Esophagus squamous epithelium (tissue), 5 donors: ENCODE measurements at regions not wholly inside any gene's neighbourhood (a gene's known extent, or its start where the extent isn't known, plus 50 kb on each side); places are given as distances from the start of the nearest gene placed in this dataset.

Source experiments
- DNase-seq: peaks from one replicate; lab custom pipeline; 2025; lab: John Stamatoyannopoulos, UW
- H3K27ac ChIP-seq, 4 donors: fragments of 200-600 bp; sonication (generic); one replicate each; pipeline ENCODE4 v1.5.1; 2016 to 2019; ENCODE audit warnings: mild to moderate bottlenecking in 1 of 4
- H3K27me3 ChIP-seq, 4 donors: fragments of 200-600 bp; sonication (generic); 1 replicate in 3 of 4; 2 replicates in 1 of 4; pipeline versions ENCODE4 v1.5.1 to v1.6.0; 2017 to 2021; ENCODE audit warnings: antibody characterized with exemption in 1 of 4
- H3K36me3 ChIP-seq, 3 donors: fragments of 200-600 bp; sonication (generic); one replicate each; pipeline ENCODE4 v1.5.1; 2016 to 2019
- H3K4me1 ChIP-seq, 3 donors: fragments of 200-600 bp; sonication (generic); one replicate each; pipeline ENCODE4 v1.5.1; 2017 to 2019
- H3K4me3 ChIP-seq, 4 donors: fragments of 200-600 bp; sonication (generic); 1 replicate in 3 of 4; 2 replicates in 1 of 4; pipeline ENCODE4 v1.5.1; 2016 to 2019; ENCODE audit warnings: mild to moderate bottlenecking in 2 of 4, moderate library complexity in 1 of 4
- H3K9me3 ChIP-seq, 3 donors: fragments of 200-600 bp; sonication (generic); one replicate each; pipeline ENCODE4 v1.5.1; 2016 to 2019
- CTCF ChIP-seq, 6 experiments: fragments of 450-650 bp in 4 of 6; fragments of 200-600 bp in 2 of 6; sonication (generic) in 2 of 6; IDR thresholded peaks; one replicate each; pipeline ENCODE4 v1.5.1; 2016 to 2019; ENCODE audit warnings: antibody characterized with exemption in 6 of 6, mild to moderate bottlenecking in 4 of 6, moderate library complexity in 4 of 6
- POLR2A ChIP-seq, 4 donors: fragments of 450-650 bp; IDR thresholded peaks; one replicate each; pipeline ENCODE4 v1.6.1; 2017; ENCODE audit warnings: antibody characterized with exemption in 4 of 4, mild to moderate bottlenecking in 4 of 4, moderate library complexity in 3 of 4
- WGBS, 2 donors: methylation state at CpG; one replicate each; pipeline ENCODE4 v1.1.5; 2018; 5-methylcytosine and 5-hydroxymethylcytosine counted together
- intact Hi-C: fragments of 100-400 bp; cut with DNase I; formaldehyde crosslinking; loops from one replicate; pipeline ENCODE4 v1.15.0; 2022
- donor health status: DM: yes; HTN: yes; CAD: no.

- DNase-seq: no peak
- intact Hi-C loops: no loop called here
- 69 to 75% methylated on average over 1 of the region's 1 CpG for WGBS, 2 donors
- TF ChIP-seq POLR2A (IDR thresholded peaks at IDR 0.05) (no peak), CTCF (IDR thresholded peaks at IDR 0.05) (no peak)
- Histone ChIP-seq H3K4me3 (no peak overlapping the region), H3K27me3 (no peaks in the 10 kb centered on the region), H3K9me3 (no peaks in the 10 kb centered on the region), H3K36me3 (no peaks in the 10 kb centered on the region), H3K4me1 (no peaks in the 10 kb centered on the region), H3K27ac (no peak overlapping the region)
Measured at GRCh38 chr4:189510601-189511000, 430.1 kb upstream of the FRG1 start.

GRCh38 chr4:189511581-189511980 is 429.1 kb upstream of the FRG1 start:
- Histone ChIP-seq H3K27me3 (no peaks in the 10 kb centered on the region), H3K9me3 (no peaks in the 10 kb centered on the region), H3K36me3 (no peaks in the 10 kb centered on the region), H3K4me3 (no peak overlapping the region), H3K27ac (no peak overlapping the region), H3K4me1 (no peaks in the 10 kb centered on the region)
- DNase-seq: no peak
- 86 to 90% methylated on average over 9 to 10 of the region's 10 CpGs for WGBS, 2 donors
- TF ChIP-seq CTCF (IDR thresholded peaks at IDR 0.05) (no peak), POLR2A (IDR thresholded peaks at IDR 0.05) (no peak)
- intact Hi-C loops: no loop called here

GRCh38 chr4:189513421-189513820 is 427.3 kb upstream of the FRG1 start:
- TF ChIP-seq POLR2A (IDR thresholded peaks at IDR 0.05): no peak
- no peak for TF ChIP-seq CTCF (IDR thresholded peaks at IDR 0.05)
- intact Hi-C loops: no loop called here
- Histone ChIP-seq H3K9me3 (no peaks in the 10 kb centered on the region), H3K4me1 (no peaks in the 10 kb centered on the region), H3K4me3 (no peak overlapping the region), H3K36me3 (no peaks in the 10 kb centered on the region), H3K27ac (no peak overlapping the region), H3K27me3 (no peaks in the 10 kb centered on the region)
- no peak for DNase-seq
- WGBS, 2 donors: 64 to 75% methylated on average over 7 of the region's 7 CpGs

- intact Hi-C loops: no loop called here
Measured at GRCh38 chr4:189514209-189514608, 426.5 kb upstream of the FRG1 start.

GRCh38 chr4:189516902-189517301 is 423.8 kb upstream of the FRG1 start:
- 27 to 30% methylated on average over 1 of the region's 1 CpG for WGBS, 2 donors
- H3K9me3 ChIP-seq: no peaks in the 10 kb centered on the region
- TF ChIP-seq POLR2A (IDR thresholded peaks at IDR 0.05) (no peak), CTCF (IDR thresholded peaks at IDR 0.05) (no peak)
- H3K27ac ChIP-seq: no peak overlapping the region
- H3K4me3 ChIP-seq: no peak overlapping the region
- H3K27me3 ChIP-seq: no peaks in the 10 kb centered on the region
- intact Hi-C loops: no loop called here
- H3K36me3 ChIP-seq: no peaks in the 10 kb centered on the region
- no peak for DNase-seq
- H3K4me1 ChIP-seq: no peaks in the 10 kb centered on the region

More at GRCh38 chr4:189514209-189514608, 426.5 kb upstream of the FRG1 start:
- Histone ChIP-seq H3K4me1 (no peaks in the 10 kb centered on the region), H3K27ac (no peak overlapping the region), H3K4me3 (no peak overlapping the region), H3K36me3 (no peaks in the 10 kb centered on the region), H3K27me3 (no peaks in the 10 kb centered on the region), H3K9me3 (no peaks in the 10 kb centered on the region)
- no peak for DNase-seq
- TF ChIP-seq POLR2A (IDR thresholded peaks at IDR 0.05) (no peak), CTCF (IDR thresholded peaks at IDR 0.05) (no peak)
- WGBS, 2 donors: 80 to 88% methylated on average over 8 to 9 of the region's 9 CpGs
